H1 (cell line): ENCODE measurements at regions not wholly inside any gene's neighbourhood (a gene's known extent, or its start where the extent isn't known, plus 50 kb on each side); places are given as distances from the start of the nearest gene placed in this dataset.

ENCODE experiments used
- BACH1 ChIP-seq: IDR thresholded peaks from 2 replicates; pipeline ENCODE4 v1.6.1; 2012; ENCODE audit warnings: low read length, improper control_type of control experiment
- CHD7 ChIP-seq: fragments of 300-600 bp; sonication (generic); IDR thresholded peaks from 2 replicates; pipeline ENCODE4 v1.7.1; 2012; ENCODE audit warnings: low read length, moderate library complexity, mild to moderate bottlenecking, inconsistent platforms; ENCODE audit not compliant: insufficient replicate concordance
- POLR2AphosphoS5 ChIP-seq: IDR thresholded peaks from 2 replicates; pipeline ENCODE4 v1.6.1; 2011; ENCODE audit warnings: low read depth, low read length
- RXRA ChIP-seq: IDR thresholded peaks from 2 replicates; pipeline ENCODE4 v1.6.1; 2011; ENCODE audit warnings: low read depth, mild to moderate bottlenecking, low read length, moderate library complexity; ENCODE audit not compliant: insufficient read depth
- TCF12 ChIP-seq: IDR thresholded peaks from 2 replicates; pipeline ENCODE4 v1.6.1; 2011; ENCODE audit warnings: low read depth, mild to moderate bottlenecking, low read length

- TF ChIP-seq CHD7 (no peak), POLR2AphosphoS5 (no peak), TCF12 (no peak), BACH1 (no peak), RXRA (no peak)
These were observed 172.8 kb downstream of the PDHA2 start (continued) for GRCh38 chr4:96012687-96013086.
